Left renal pelvis (tissue), 4 donors: ENCODE measurements at regions not wholly inside any gene's neighbourhood (a gene's known extent, or its start where the extent isn't known, plus 50 kb on each side); places are given as distances from the start of the nearest gene placed in this dataset.
A peak's percentile ranks its signal among the peaks of the same experiment; 100 is the strongest.

Experiments
- DNase-seq, 4 donors: peaks; one replicate each; pipeline ENCODE4 v3.0.0-alpha.2; 2013; ENCODE audit warnings: low read depth in 4 of 4, low spot score in 3 of 4

DNA sequence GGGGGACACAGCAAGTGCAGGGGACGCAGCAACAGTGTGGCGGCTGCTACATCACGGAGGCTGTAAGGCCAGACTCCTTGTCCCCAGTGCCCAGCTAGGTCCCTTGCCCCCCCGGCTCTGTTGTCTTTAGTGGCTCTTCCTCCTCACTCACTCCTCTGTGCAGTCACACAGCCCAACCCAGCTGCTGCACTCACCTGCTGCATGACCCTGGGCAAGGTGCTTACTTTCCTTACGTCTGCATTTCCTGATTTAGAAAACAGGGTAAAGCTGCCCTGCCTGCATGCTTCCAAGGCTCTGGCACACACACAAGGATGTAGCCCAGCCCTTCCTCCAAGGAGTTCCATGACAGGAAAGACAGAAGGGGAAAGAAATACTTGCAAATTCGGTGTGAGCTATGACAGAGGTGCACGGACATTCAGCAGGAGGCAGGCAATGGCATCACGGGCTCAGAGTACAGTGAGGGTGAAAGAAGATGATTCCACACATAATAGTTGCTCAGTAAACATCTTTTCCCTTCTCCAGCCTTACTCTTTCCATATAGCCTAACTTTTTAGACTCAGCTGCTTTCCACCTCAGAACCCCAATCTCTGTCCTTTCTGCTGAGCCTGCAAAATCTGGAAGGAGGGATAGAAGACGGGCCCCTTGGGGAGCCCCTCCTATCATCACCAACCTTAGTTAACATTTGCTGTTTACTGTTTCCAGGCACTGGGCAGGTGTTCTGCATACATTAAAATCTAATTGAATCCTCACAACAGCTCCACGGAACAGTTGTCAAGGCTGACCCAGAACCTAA, 150.9 kb downstream of the MRM1 start:
- no peak for DNase-seq

GRCh38 chr17:36755586-36755985, 154.2 kb downstream of the MRM1 start:
- DNase-seq = no peak

DNA sequence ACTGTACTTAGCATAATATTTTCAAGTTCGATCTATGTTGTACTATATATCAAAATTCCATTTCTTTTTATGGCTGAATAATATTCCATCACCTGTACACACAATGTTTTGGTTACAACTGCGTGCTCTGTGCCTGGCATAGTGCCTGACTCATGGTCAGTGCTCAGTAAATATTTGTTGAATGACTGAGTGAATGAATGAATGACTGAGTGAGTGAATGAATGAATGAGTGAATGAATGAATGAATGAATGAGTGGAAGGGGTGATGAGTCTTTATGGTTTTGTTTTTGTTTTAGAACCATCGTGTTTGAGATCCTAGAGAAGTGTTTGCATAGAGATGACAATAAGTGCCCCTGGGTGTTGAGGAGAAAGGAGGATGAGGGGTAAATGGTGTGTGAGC, 155.3 kb downstream of the MRM1 start:
- no peak for DNase-seq

GRCh38 chr17:36760425-36760824, 159.0 kb downstream of the MRM1 start:
- DNase-seq = no peak

GRCh38 chr17:36761203-36761950, 160.0 kb downstream of the MRM1 start:
- DNase-seq = no peak

GRCh38 chr17:36765436-36766043, 164.2 kb downstream of the MRM1 start:
- no peak for DNase-seq

GRCh38 chr17:36768394-36768793, 167.0 kb downstream of the MRM1 start:
- peak in 2 of 4 donors; percentile 40 to 49 for DNase-seq

- no peak for DNase-seq
These were observed 164.2 kb upstream of the LHX1 start for GRCh38 chr17:36773039-36773438.

- DNase-seq = no peak
These were observed 160.2 kb upstream of the LHX1 start for GRCh38 chr17:36777118-36777517.

- DNase-seq = peak; percentile 75 to 92 (median 78)
These were observed 158.8 kb upstream of the LHX1 start for GRCh38 chr17:36778448-36778847.

- no peak for DNase-seq
These were observed 157.7 kb upstream of the LHX1 start for GRCh38 chr17:36779550-36779949.

- DNase-seq = no peak
These were observed 152.6 kb upstream of the LHX1 start for GRCh38 chr17:36784633-36785032.

DNA sequence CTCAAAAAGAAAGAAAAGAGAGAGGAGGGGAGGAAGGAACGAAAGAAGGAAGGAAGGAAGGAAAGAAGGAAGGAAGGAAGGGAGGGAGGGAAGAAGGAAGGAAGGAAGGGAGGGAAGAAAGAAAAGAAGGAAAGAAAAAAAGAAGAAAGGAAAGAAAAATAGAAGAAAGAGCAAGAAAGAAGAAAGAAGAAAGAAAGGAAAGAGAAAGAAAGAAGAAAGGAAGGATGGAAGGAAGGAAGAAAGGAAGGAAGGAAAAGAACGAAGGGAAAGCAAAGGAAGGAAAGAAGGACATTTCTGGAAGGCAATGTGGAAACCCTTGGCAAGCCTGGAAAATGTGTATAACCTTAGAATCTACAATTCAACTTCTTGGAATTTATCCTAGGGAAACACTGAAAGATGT, 150.4 kb upstream of the LHX1 start:
- DNase-seq = no peak

- DNase-seq = no peak
These were observed 145.9 kb upstream of the LHX1 start for GRCh38 chr17:36791150-36791941.

- no peak for DNase-seq
These were observed 145.3 kb upstream of the LHX1 start for GRCh38 chr17:36791942-36792475.

- no peak for DNase-seq
These were observed 144.4 kb upstream of the LHX1 start for GRCh38 chr17:36792849-36793248.

- DNase-seq = no peak
These were observed 143.3 kb upstream of the LHX1 start for GRCh38 chr17:36793976-36794375.

GRCh38 chr17:36807496-36808179, 129.6 kb upstream of the LHX1 start:
- no peak for DNase-seq

- no peak for DNase-seq
These were observed 129.1 kb upstream of the LHX1 start for GRCh38 chr17:36808180-36808661.

DNA sequence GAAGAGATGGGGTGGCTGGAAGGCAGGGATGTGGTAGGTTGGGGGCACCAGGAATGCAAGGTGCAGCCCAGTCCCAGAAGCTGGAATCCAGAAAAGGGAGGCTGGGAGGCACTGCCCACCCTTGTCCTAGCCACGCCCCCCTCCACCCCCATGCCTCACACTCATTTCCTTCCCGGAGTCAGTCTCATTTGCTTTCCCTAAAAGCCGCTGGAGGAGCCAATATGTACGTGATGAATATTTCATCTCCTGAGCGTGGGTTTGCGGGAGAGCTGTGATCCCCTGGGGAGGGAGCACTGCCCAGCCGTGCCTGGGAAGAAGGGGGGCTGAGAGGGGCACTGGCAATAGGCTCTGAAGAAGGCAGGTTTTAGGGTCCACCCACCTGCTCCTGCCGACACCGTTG, 124.5 kb upstream of the LHX1 start:
- DNase-seq = no peak
